Smooth muscle cell (in vitro differentiated cells): ENCODE measurements at regions not wholly inside any gene's neighbourhood (a gene's known extent, or its start where the extent isn't known, plus 50 kb on each side); places are given as distances from the start of the nearest gene placed in this dataset.

ENCODE experiments used
- DNase-seq: peaks from one replicate; lab custom pipeline; 2025; ENCODE audit not compliant: unreplicated experiment; lab: John Stamatoyannopoulos, UW
- H2AFZ ChIP-seq: fragments of 200-600 bp; sonication (generic); 2 replicates; pipeline ENCODE4 v1.6.0; 2016; ENCODE audit warnings: antibody characterized with exemption, low read depth, mild to moderate bottlenecking
- H3F3A ChIP-seq: fragments of 200-600 bp; sonication (generic); 2 replicates; pipeline ENCODE4 v1.6.0; 2017; ENCODE audit warnings: antibody characterized with exemption, low read depth
- H3K27ac ChIP-seq: fragments of 200-600 bp; sonication (generic); 2 replicates; pipeline ENCODE4 v1.5.1; 2016; ENCODE audit warnings: low read depth, mild to moderate bottlenecking
- H3K27me3 ChIP-seq: fragments of 200-600 bp; sonication (generic); 2 replicates; pipeline ENCODE4 v1.6.1; 2016; ENCODE audit warnings: low read depth, mild to moderate bottlenecking
- H3K36me3 ChIP-seq: fragments of 200-600 bp; sonication (generic); 2 replicates; pipeline ENCODE4 v1.5.1; 2016; ENCODE audit warnings: low read depth
- H3K4me1 ChIP-seq: fragments of 200-600 bp; sonication (generic); 2 replicates; pipeline ENCODE4 v1.5.1; 2016; ENCODE audit warnings: low read depth
- H3K4me2 ChIP-seq: fragments of 200-600 bp; sonication (generic); 2 replicates; pipeline ENCODE4 v1.6.0; 2016; ENCODE audit warnings: mild to moderate bottlenecking
- H3K4me3 ChIP-seq: fragments of 200-600 bp; sonication (generic); 2 replicates; pipeline ENCODE4 v1.5.1; 2016; ENCODE audit warnings: mild to moderate bottlenecking
- H3K79me2 ChIP-seq: fragments of 200-600 bp; sonication (generic); 2 replicates; pipeline ENCODE4 v1.6.0; 2016; ENCODE audit warnings: low read depth, mild to moderate bottlenecking
- H3K9ac ChIP-seq: fragments of 200-600 bp; sonication (generic); 2 replicates; pipeline ENCODE4 v1.6.0; 2016; ENCODE audit warnings: low read depth
- H3K9me3 ChIP-seq: fragments of 200-600 bp; sonication (generic); replicated peaks from 2 replicates; pipeline ENCODE4 v1.5.1; 2016; ENCODE audit warnings: low read depth
- H4K20me1 ChIP-seq: fragments of 200-600 bp; sonication (generic); 2 replicates; pipeline ENCODE4 v1.6.0; 2016; ENCODE audit warnings: low read depth
- CTCF ChIP-seq: fragments of 200-600 bp; sonication (generic); IDR thresholded peaks from 2 replicates; pipeline ENCODE4 v1.5.1; 2017; ENCODE audit warnings: borderline replicate concordance, mild to moderate bottlenecking, antibody characterized with exemption; ENCODE audit not compliant: insufficient read depth, poor library complexity, severe bottlenecking
- WGBS: methylation state at CpG from one replicate; pipeline ENCODE4 v1.1.7; 2016; ENCODE audit warnings: low lambda C conversion rate; 5-methylcytosine and 5-hydroxymethylcytosine counted together

- no peaks in the 10 kb centered on the region for H3K4me1 ChIP-seq
- WGBS: 82% methylated on average over 2 of the region's 2 CpGs
- no peaks in the 10 kb centered on the region for H3K79me2 ChIP-seq
- H3K27me3 ChIP-seq: no peaks in the 10 kb centered on the region
- TF ChIP-seq CTCF: no peak
- no peak overlapping the region for H3K27ac ChIP-seq
- H3F3A ChIP-seq: no peaks in the 10 kb centered on the region
- H3K4me3 ChIP-seq: no peak overlapping the region
- H2AFZ ChIP-seq: peak overlapping the region; percentile 1
- no peaks in the 10 kb centered on the region for H4K20me1 ChIP-seq
- H3K9me3 ChIP-seq: no peaks in the 10 kb centered on the region
- H3K9ac ChIP-seq: no peak overlapping the region
- H3K36me3 ChIP-seq: no peaks in the 10 kb centered on the region
- no peak overlapping the region for H3K4me2 ChIP-seq
- no peak for DNase-seq
Measured at GRCh38 chr2:142270291-142270690, 139.5 kb upstream of the LRP1B start.

GRCh38 chr2:142259356-142259755, 128.5 kb upstream of the LRP1B start:
- WGBS: 97% methylated on average over 5 of the region's 5 CpGs

GRCh38 chr2:142254031-142254430, 123.2 kb upstream of the LRP1B start:
- DNase-seq: no peak
- Histone ChIP-seq H3K9ac (no peak overlapping the region), H3K9me3 (no peaks in the 10 kb centered on the region), H3F3A (no peaks in the 10 kb centered on the region), H3K36me3 (no peaks in the 10 kb centered on the region), H3K4me1 (no peaks in the 10 kb centered on the region), H3K27ac (no peak overlapping the region), H3K27me3 (no peaks in the 10 kb centered on the region), H4K20me1 (no peaks in the 10 kb centered on the region), H3K4me2 (no peak overlapping the region), H3K79me2 (no peaks in the 10 kb centered on the region), H3K4me3 (no peak overlapping the region), H2AFZ (no peak overlapping the region)
- TF ChIP-seq CTCF: no peak
- WGBS: 85% methylated on average over 1 of the region's 1 CpG

More at GRCh38 chr2:142259356-142259755, 128.5 kb upstream of the LRP1B start:
- Histone ChIP-seq H2AFZ (no peak overlapping the region), H4K20me1 (no peaks in the 10 kb centered on the region), H3K36me3 (no peaks in the 10 kb centered on the region), H3K4me3 (no peak overlapping the region), H3K9ac (no peak overlapping the region), H3K4me1 (no peaks in the 10 kb centered on the region), H3K4me2 (no peak overlapping the region), H3K9me3 (no peaks in the 10 kb centered on the region), H3K79me2 (no peaks in the 10 kb centered on the region), H3K27me3 (no peaks in the 10 kb centered on the region), H3F3A (no peaks in the 10 kb centered on the region), H3K27ac (no peak overlapping the region)
- TF ChIP-seq CTCF: no peak
- no peak for DNase-seq

- Histone ChIP-seq H3K4me3 (no peak overlapping the region), H3K9me3 (no peaks in the 10 kb centered on the region), H3K9ac (no peak overlapping the region), H3F3A (no peaks in the 10 kb centered on the region), H3K27me3 (no peaks in the 10 kb centered on the region), H3K27ac (no peak overlapping the region), H3K36me3 (no peaks in the 10 kb centered on the region), H4K20me1 (no peaks in the 10 kb centered on the region), H2AFZ (no peak overlapping the region), H3K4me2 (no peak overlapping the region), H3K79me2 (no peaks in the 10 kb centered on the region), H3K4me1 (no peaks in the 10 kb centered on the region)
- no peak for DNase-seq
- no peak for TF ChIP-seq CTCF
- WGBS: 78% methylated on average over 2 of the region's 2 CpGs
Measured at GRCh38 chr2:142241016-142241415, 110.2 kb upstream of the LRP1B start.
